ENCODE measurements at regions not wholly inside any gene's neighbourhood (a gene's known extent, or its start where the extent isn't known, plus 50 kb on each side); places are given as distances from the start of the nearest gene placed in this dataset.

DNA sequence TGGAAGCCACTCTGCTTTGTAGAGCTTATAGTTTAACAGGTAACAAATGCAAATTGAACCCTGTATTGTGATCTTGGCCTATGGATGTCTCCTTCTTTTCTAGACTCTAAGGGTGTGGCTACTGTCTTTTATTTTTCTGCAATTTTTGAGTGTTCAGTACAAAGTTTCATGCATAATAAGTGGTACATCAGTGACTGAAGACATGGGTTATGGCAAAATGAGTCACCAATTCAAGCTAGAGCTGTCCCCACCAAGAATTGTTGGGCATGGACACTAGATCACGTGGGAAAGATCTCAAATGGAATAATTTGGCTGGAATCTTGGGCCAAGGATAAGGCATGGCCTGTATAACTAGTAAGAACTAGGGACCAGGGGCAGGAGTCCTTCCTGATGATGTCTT is 228.4 kb upstream of the N4BP1 start:
- TF ChIP-seq, protein P1, sequence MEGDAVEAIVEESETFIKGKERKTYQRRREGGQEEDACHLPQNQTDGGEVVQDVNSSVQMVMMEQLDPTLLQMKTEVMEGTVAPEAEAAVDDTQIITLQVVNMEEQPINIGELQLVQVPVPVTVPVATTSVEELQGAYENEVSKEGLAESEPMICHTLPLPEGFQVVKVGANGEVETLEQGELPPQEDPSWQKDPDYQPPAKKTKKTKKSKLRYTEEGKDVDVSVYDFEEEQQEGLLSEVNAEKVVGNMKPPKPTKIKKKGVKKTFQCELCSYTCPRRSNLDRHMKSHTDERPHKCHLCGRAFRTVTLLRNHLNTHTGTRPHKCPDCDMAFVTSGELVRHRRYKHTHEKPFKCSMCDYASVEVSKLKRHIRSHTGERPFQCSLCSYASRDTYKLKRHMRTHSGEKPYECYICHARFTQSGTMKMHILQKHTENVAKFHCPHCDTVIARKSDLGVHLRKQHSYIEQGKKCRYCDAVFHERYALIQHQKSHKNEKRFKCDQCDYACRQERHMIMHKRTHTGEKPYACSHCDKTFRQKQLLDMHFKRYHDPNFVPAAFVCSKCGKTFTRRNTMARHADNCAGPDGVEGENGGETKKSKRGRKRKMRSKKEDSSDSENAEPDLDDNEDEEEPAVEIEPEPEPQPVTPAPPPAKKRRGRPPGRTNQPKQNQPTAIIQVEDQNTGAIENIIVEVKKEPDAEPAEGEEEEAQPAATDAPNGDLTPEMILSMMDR (IDR thresholded peaks at IDR 0.05; ENCODE audit: control extremely low read depth, extremely low read depth, low read depth, missing control alignments): no peak
- ChIA-PET CTCF (no interaction called here), POLR2A (no interaction called here)
- no peak for DNase-seq (ENCODE audit: extremely low spot score)

DNA sequence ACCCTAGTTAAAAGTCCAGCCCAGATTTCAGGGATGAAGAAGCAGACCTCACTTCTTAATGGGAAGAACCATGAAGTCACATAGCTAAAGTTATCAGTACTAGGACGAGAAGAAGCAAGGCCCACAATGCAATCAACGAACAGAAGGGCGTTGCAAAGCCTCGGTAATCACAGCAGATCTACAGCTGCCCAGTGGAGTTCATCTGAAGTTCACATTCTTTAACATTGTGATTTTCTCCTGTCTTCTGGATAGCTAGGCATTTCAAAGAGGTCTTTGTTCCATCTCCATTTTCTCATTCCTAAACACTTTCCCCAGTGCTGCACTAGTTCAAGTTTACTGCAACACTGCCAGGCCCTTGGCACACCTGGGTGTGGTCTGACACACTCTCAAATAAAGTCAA is 226.7 kb upstream of the N4BP1 start:
- POLR2A ChIA-PET: no interaction called here
- TF ChIP-seq, protein P1 (IDR thresholded peaks at IDR 0.05; ENCODE audit: control extremely low read depth, extremely low read depth, low read depth, missing control alignments): no peak
- CTCF ChIA-PET: interaction anchor here (1.4 kb wide), 1 partner anchor 10 kb away, joined by 3 read pairs; no protein-coding TSS in a partner anchor
- no peak for DNase-seq (ENCODE audit: extremely low spot score)

DNA sequence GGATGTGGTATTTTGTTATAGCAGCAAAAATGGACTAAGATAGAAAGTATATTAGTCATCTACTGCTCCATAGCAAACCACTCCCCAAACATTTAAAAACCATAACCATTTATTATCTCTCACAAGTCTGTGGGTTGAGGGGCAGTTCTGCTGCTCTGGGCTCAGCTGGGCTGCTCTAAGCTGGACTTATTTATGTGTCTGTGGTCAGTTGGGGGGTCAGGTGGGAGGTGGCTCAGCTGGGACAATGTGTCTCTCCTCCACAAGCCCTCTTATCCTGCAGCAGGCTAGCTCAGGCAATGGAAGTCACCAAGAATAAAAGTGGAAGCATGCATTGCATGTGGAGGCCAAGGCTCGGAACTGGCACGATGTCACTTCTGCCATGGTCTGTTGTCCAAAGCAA is 226.1 kb upstream of the N4BP1 start:
- TF ChIP-seq, protein P1 (IDR thresholded peaks at IDR 0.05; ENCODE audit: control extremely low read depth, extremely low read depth, low read depth, missing control alignments): no peak
- ChIA-PET CTCF (no interaction called here), POLR2A (no interaction called here)
- no peak for DNase-seq (ENCODE audit: extremely low spot score)

DNA sequence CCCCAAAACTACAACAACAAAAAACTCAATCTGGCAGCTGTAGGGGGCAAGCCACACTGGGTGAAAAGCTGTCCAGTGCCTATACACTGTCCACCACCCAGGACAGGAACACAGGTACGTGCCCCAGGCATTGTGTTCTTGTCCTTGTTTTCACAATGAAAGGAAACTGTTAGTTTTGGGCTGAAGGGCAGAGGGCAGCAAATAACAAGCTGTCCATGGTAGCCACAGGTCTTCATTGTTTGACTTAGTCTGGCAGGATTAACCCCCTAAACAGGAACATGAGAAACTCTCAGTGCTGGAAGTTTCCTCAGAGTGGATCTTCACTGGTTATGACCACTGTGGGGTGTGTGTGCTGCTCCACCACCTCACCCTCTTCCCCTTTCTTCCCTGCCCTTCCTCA is 224.6 kb upstream of the N4BP1 start:
- DNase-seq (ENCODE audit: extremely low spot score): no peak
- TF ChIP-seq, protein P1 (IDR thresholded peaks at IDR 0.05; ENCODE audit: control extremely low read depth, extremely low read depth, low read depth, missing control alignments): no peak
- CTCF ChIA-PET: interaction anchor here (0.8 to 0.9 kb wide), 2 partner anchors 9 to 11 kb away, joined by 3 read pairs; no protein-coding TSS in a partner anchor
- POLR2A ChIA-PET: no interaction called here

DNA sequence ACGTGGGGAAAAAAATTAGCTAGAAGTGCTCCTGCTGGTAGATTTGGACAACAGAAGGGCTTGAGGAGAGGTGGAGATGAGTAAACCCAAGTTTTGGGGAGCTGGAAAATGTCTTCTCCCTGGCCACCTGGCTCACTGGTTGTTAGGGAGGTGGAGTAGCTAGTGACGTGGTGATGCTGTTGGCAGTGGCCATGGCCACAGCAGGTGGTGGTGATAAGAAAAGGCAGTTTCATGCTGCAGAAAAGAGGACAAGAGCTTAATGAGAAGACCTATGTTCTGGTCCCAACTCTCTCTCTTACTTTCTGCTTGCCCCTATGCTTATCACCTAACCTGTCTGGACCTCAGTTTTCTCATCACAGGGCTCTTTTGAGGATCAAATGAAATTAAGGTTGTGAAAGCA is 223.5 kb upstream of the N4BP1 start:
- ChIA-PET POLR2A (no interaction called here), CTCF (interaction anchor here (0.9 kb wide), 1 partner anchor 11 kb away, joined by 3 read pairs; no protein-coding TSS in a partner anchor)
- no peak for DNase-seq (ENCODE audit: extremely low spot score)
- TF ChIP-seq, protein P1 (IDR thresholded peaks at IDR 0.05; ENCODE audit: control extremely low read depth, extremely low read depth, low read depth, missing control alignments): no peak

DNA sequence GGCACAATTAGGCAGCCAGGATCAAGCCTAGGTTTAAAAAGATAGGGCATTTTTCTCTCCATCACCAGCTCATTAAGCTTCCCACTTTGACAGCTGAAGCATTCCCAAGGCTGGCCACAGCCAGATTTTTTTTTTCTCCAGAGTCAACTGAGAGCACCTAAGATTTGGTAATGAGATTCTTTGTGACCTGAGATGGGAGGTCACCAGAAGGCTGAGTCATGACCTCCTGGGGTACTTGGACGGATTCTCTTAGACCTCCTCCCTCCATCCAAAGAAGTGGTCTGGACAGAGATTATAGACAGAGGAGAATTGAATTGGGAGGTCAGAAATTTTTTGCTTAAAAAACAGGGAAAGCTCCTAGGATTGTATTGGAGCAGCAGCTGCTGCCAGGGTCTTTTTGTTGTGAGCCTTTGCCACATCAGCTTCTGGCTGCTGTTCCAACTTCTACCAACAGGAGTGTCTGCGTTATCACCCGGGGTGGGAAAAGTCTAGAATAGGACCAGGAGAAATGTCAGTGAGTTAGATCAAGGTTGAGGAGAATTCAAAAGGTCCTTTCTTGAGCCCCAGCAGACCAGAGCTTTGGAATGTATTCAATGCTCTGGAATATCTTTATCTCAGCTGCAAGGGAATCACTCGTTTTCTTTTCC is 221.2 kb upstream of the N4BP1 start:
- TF ChIP-seq, protein P1 (IDR thresholded peaks at IDR 0.05; ENCODE audit: control extremely low read depth, extremely low read depth, low read depth, missing control alignments): no peak
- no peak for DNase-seq (ENCODE audit: extremely low spot score)
- POLR2A ChIA-PET: no interaction called here
- CTCF ChIA-PET: interaction anchor here (0.9 to 1.4 kb wide), 3 partner anchors 13 to 20 kb away, joined by 3 to 5 read pairs (median 4); no protein-coding TSS in a partner anchor
